Uterus (tissue), 2 donors: ENCODE measurements at regions not wholly inside any gene's neighbourhood (a gene's known extent, or its start where the extent isn't known, plus 50 kb on each side); places are given as distances from the start of the nearest gene placed in this dataset.

Source experiments
- CTCF ChIP-seq, 4 experiments: fragments of 200-600 bp in 2 of 4; fragments of 450-650 bp in 2 of 4; sonication (generic) in 2 of 4; IDR thresholded peaks; one replicate each; pipeline ENCODE4 v1.5.1; 2016 to 2019; ENCODE audit warnings: antibody characterized with exemption in 4 of 4, mild to moderate bottlenecking in 2 of 4, moderate library complexity in 1 of 4
- POLR2A ChIP-seq, 2 donors: fragments of 450-650 bp; IDR thresholded peaks; one replicate each; pipeline ENCODE4 v1.6.1; 2016; ENCODE audit warnings: antibody characterized with exemption in 2 of 2, mild to moderate bottlenecking in 1 of 2, moderate library complexity in 1 of 2

GRCh38 chr4:34181891-34182290, 2062.4 kb downstream of the ARAP2 start:
- TF ChIP-seq POLR2A (IDR thresholded peaks at IDR 0.05) (no peak), CTCF (IDR thresholded peaks at IDR 0.05) (no peak)
